ENCODE measurements at regions not wholly inside any gene's neighbourhood (a gene's known extent, or its start where the extent isn't known, plus 50 kb on each side); places are given as distances from the start of the nearest gene placed in this dataset.

DNA sequence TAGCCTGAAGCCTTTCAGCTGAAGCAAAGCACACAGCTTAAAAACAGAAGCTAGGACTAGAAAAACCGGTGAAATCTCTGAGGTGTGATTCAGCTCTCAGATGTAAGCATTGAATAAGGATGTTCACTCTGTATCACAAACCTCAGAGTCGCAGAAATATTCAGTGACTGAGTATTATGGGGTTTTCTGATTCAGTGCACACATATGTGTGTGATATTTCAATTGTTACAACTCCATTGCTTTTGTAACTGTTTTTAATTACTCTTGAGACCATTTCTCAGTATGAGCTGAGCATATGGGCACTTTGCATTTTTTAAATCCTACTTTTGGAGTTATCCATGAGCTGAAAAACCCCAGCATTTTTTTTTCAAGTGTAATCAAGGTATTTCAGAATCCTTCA is 868.8 kb downstream of the NTRK3 start:
- POLR2A ChIA-PET (ENCODE audit: partially characterized antibody): no interaction called here
- H3K36me3 ChIP-seq (ENCODE audit: control insufficient read depth in 2 of 4, insufficient read depth in 4 of 4, low read length in 3 of 4): no peaks in the 10 kb centered on the region
- WGBS, 2 experiments (ENCODE audit: extremely low coverage in 1 of 2, insufficient coverage in 1 of 2, insufficient read length in 1 of 2, insufficient replicate concordance in 2 of 2, low coverage in 1 of 2, low lambda C conversion rate in 2 of 2, missing lambda C conversion rate in 1 of 2): 92% methylated on average over 2 of the region's 2 CpGs; no CpG with 5 or more reads in 1 of the 2 experiments

More for the DNA sequence above, 868.8 kb downstream of the NTRK3 start:
- Histone ChIP-seq H3K4me3 (ENCODE audit: extremely low read depth in 1 of 4, insufficient read depth in 2 of 4, low read depth in 3 of 4, low read length in 4 of 4) (no peak overlapping the region), H4K5ac (ENCODE audit: insufficient read length, low read depth, low read length) (no peak overlapping the region), H3K4me1 (replicated peaks in 1 of 4; ENCODE audit: control insufficient read depth in 3 of 4, insufficient read depth in 4 of 4, low read length in 3 of 4) (no peaks in the 10 kb centered on the region), H3K79me2 (ENCODE audit: control insufficient read depth in 1 of 2, insufficient read depth in 2 of 2, low read length in 2 of 2) (no peaks in the 10 kb centered on the region), H2BK20ac (ENCODE audit: low read length) (no peak overlapping the region), H3K23me2 (ENCODE audit: low read depth, low read length) (no peaks in the 10 kb centered on the region; the same call in 1 of the 2 replicates), H3K9me3 (ENCODE audit: insufficient read depth in 2 of 2, low read depth in 1 of 2, low read length in 1 of 2) (0 out of 4 replicates have a peak, but pooled peaks cover 0 to 3% of the 10 kb centered on the region in 2 experiments), H4K91ac (replicated peaks; ENCODE audit: insufficient read length, low read length) (no peak overlapping the region), H3K14ac (ENCODE audit: insufficient read length) (no peak overlapping the region), H3K9ac (replicated peaks in 1 of 4; ENCODE audit: extremely low read depth in 1 of 4, low read depth in 3 of 4, low read length in 3 of 4) (no peak overlapping the region), H3K27ac (ENCODE audit: low read depth, low read length) (no peak overlapping the region), H2BK5ac (ENCODE audit: low read depth, low read length) (no peak overlapping the region), H2BK12ac (ENCODE audit: low read depth, low read length) (no peak overlapping the region), H3K4me2 (ENCODE audit: insufficient read depth in 1 of 2, low read depth in 2 of 2, low read length in 2 of 2) (no peak overlapping the region), H3K79me1 (ENCODE audit: low read depth, low read length) (no peaks in the 10 kb centered on the region), H3K27me3 (replicated peaks in 1 of 4; ENCODE audit: control insufficient read depth in 3 of 4, extremely low read depth in 1 of 4, insufficient read depth in 3 of 4, low read length in 3 of 4) (no peaks in the 10 kb centered on the region), H2AK5ac (ENCODE audit: low read depth, low read length) (no peak overlapping the region), H4K20me1 (replicated peaks in 1 of 2; ENCODE audit: control insufficient read depth in 1 of 2, insufficient read depth in 2 of 2, low read length in 2 of 2) (no peaks in the 10 kb centered on the region), H3K23ac (ENCODE audit: insufficient read length) (no peak overlapping the region), H2AFZ (ENCODE audit: low read length) (no peak overlapping the region), H3K4ac (replicated peaks; ENCODE audit: insufficient read length, low read depth, low read length) (no peak overlapping the region), H3K56ac (replicated peaks; ENCODE audit: insufficient read length, low read depth, low read length) (no peak overlapping the region), H2BK15ac (ENCODE audit: low read length) (no peak overlapping the region), H2BK120ac (replicated peaks; ENCODE audit: low read depth, low read length) (no peak overlapping the region), H3K18ac (ENCODE audit: extremely low read depth, low read length) (no peak overlapping the region), H4K8ac (ENCODE audit: extremely low read depth, insufficient read depth, low read length) (no peak overlapping the region)
- TF ChIP-seq CBX5 (IDR thresholded peaks at IDR 0.05; ENCODE audit: low read depth, low read length) (no peak), SIX5 (IDR thresholded peaks at IDR 0.05; ENCODE audit: low read depth, low read length) (no peak), CTBP2 (IDR thresholded peaks at IDR 0.05; ENCODE audit: borderline replicate concordance, insufficient read depth, insufficient read length, low read length) (no peak)
- DNase-seq (ENCODE audit: low read depth in 1 of 2, low spot score in 2 of 2): no peak
- FAIRE-seq: no peak
- CTCF ChIA-PET (ENCODE audit: partially characterized antibody): interaction anchor here (0.7 kb wide), 1 partner anchor 380 kb away, joined by 3 read pairs; no protein-coding TSS in a partner anchor
